NCI-H1048 (cell line): ENCODE measurements at regions not wholly inside any gene's neighbourhood (a gene's known extent, or its start where the extent isn't known, plus 50 kb on each side); places are given as distances from the start of the nearest gene placed in this dataset.

Source experiments
- DNase-seq: peaks from one replicate; lab custom pipeline; 2025; lab: John Stamatoyannopoulos, UW

DNA sequence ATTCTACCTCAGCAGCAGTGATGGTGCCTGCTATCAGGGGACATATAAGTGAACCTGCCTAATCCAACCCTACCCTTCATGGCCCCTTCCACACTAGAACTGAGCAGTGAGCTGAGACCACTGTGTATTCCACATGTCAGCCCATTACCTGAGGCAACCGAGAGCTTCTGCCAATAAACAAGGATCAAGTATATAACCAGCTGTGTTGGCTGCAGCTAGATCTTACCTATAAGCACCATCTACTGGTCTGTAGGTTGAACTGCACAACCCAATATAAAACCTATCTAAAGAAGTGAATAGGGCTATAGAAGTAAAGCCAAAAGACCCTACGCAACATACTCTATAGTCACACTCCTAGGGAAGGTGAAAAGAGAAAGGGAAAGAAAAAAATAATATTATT lies 376.9 kb downstream of the HHIPL2 start:
- DNase-seq, result peak; percentile 44

DNA sequence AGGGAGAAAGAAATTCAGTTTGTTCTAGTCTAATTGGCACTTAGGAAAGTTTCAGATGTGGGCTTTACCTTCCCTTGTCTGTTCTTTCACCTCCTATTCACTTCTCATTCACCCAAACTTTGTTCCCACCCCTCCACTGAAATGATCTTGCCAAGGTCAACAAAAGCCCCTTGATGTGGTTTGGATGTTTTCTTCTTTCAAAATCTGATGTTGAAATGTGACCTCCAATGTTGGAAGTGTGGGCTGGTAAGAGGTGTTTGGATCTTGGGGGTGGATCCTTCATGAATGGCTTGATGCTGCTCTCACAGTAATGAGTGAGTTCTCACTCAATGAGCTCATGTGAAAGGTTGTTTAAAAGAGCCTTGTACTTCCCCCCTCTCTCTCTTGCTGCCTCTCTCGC lies 379.3 kb downstream of the HHIPL2 start:
- DNase-seq, result no peak

- no peak for DNase-seq
These were observed 380.0 kb downstream of the HHIPL2 start for GRCh38 chr1:222167896-222168295.

- peak; percentile 32 for DNase-seq
These were observed 380.8 kb downstream of the HHIPL2 start for GRCh38 chr1:222167111-222167510.

DNA sequence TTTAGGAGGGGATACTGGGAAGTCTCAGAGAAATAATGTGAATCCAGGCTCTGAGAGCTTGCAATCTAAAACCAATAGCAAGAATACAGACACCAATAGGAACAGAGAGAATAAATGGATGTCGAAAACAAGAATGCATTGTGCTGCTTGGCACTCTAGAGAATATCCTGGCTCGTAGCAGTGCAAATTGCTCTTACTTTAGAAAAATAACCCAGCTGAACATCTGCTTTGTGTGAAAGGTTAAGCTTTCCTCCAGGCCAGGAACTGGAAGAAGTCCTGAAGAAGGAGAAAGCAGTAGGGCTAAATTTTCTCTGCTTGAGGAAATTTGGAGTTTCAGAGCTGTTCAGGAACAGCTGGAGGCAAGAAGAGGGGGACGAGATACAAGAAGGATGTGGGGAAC lies 382.3 kb downstream of the HHIPL2 start:
- no peak for DNase-seq

DNA sequence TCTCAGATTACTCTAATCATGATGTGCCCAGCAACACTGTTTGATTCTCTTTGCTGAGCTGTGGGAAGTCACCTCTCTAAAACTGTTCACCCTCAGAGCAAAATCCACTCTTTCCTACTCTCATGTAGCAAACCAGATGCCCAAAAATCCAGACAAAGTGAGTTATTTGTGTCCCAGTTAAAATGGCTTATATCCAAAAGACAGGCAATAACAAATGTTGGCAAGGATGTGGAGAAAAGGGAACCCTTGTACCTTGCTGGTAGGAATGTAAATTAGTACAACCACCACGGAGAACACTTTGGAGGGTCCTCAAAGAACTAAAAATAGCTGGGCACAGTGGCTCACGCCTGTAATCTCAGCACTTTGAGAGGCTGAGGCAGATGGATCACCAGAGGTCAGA lies 384.0 kb downstream of the HHIPL2 start:
- no peak for DNase-seq

DNA sequence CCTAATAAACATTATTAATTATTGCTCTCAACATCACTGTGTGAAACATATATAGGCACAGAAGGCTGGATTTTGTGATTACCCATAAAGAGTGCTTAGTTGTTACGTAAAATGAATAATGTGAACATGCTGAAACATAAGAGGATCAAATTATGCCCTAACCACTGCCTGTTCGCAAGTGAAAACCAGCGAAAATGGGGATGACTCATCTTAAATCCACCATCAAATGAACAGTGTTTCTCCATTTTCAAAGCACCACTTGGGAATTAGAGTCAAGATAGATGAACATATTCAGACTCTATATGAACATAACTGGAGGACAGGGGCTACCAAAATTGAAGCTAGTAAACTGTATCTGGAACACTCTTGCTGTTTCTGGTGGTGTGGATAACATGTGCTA lies 386.2 kb downstream of the HHIPL2 start:
- no peak for DNase-seq

GRCh38 chr1:222157612-222158011 lies 390.3 kb downstream of the HHIPL2 start:
- no peak for DNase-seq

DNA sequence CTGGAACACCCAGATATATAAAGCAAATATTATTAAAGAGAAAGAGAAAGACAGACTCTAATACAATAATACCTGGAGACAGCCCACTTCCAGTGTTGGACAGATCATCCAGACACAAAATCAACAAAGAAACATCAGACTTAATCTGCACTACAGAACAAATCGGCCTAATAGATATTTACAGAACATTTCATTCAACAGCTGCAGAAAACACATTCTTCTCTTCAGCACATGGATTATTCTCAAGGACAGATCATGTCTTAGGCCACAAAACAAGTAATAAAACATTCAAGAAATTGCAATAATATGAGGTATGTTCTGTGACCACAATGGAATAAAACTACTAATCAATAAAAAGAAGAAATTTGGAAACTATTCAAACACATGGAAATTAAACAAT lies 398.3 kb upstream of the DUSP10 start:
- no peak for DNase-seq

- DNase-seq, result no peak
These were observed 396.2 kb upstream of the DUSP10 start for GRCh38 chr1:222138095-222138494.

DNA sequence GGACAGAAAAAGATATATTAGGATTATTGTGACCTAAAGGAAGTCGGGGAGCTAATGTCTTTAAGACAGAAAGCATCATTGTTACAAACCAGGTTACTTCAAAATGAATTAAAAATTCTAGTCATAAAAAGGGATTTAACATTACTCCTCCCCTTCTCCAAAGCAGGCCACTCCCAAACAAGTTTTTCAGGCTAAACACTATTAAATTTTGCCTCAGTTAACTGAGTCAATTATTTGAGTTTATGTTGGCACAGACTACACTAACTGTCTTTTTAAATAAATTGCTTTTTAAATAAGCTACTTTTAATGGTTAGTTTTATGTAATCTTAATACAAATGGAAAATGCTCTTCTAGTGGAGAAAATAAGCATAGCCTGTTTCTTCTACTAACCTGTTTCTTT lies 395.0 kb upstream of the DUSP10 start:
- peak; percentile 29 for DNase-seq

- no peak for DNase-seq
These were observed 387.2 kb upstream of the DUSP10 start for GRCh38 chr1:222129041-222129440.

DNA sequence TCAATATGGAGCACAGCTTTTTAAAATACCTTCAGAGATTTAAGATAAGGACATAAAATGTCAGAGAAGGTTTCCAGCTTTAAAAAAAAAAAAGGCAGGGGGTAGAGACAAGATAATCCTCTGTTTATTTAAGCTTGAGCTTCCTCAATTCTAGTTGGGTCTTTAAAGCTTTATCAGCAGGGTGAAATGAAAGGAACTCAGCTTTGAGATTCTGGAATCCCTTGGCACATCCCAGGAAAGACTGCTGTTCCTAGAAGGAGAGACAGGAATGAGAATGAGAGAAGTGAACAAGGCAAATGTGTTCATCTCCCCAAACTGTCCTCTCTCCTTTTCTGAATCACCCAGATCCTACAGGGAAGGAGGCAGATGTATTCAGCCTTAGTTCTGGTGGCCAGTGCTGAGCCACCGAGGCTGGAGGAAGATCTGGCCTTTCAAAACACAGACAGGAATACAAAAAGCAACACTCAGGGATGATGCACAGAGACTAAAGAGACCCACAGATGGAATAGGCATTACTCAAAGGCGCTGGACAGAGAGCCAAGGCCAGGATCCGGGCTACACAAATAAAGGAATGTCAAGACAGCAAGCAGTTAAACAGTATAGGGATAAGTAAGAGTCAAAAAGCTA lies 385.8 kb upstream of the DUSP10 start:
- no peak for DNase-seq

DNA sequence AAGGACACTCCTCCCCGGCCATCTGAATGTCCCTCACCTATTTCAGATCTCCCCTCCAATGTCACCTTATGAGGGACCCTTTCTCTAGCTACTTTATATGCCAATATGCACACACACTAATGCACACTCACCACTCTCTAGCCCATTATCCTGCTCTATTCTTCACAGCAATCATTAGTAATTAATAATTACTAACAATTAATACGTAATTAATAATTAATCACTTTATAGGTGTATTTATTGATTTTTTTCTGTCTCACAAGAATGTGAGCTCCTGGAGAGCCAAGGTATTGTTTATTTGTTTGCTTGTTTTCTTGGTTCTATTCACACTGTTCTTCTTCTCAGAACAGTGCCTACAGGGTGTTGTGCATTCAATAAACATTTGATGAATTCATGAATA lies 385.2 kb upstream of the DUSP10 start:
- no peak for DNase-seq

DNA sequence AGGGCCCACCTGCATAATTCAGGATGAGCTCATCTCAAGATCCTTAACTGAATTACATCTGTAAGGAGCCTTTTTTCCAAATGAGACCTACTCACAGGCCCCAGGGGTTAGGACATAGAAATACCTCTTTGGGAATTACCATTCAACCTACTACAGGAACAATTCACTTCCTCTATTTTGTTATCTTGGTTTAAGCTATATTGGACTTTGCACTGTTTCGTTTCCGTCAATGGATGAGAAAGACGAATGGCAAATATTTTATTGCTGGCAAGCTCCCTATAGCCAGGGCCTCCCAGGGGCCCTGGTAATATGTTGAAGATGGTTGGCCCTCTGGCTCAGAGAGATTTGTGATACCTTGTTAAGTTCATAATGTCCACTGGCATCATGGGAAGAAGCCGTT lies 384.2 kb upstream of the DUSP10 start:
- DNase-seq, result no peak

GRCh38 chr1:222124602-222125001 lies 382.7 kb upstream of the DUSP10 start:
- no peak for DNase-seq

DNA sequence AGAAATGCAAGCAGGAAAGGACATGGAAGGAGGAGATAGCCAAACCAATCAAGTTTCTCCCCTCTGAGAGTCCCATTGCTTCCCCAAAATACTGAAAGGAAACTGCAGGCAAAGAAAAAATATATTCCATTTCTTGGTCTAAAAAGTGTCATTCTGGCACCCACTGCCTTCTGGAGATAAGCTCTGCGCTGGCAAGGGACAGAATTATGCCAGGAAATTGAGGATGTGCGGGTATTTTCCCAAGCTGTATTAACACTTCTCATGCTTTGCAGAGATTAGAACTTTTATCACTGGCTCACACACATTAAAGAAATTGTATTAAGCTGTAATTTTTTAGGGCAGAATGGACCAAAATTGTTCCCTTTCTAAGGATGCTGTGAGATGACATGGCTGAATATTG lies 381.2 kb upstream of the DUSP10 start:
- no peak for DNase-seq

DNA sequence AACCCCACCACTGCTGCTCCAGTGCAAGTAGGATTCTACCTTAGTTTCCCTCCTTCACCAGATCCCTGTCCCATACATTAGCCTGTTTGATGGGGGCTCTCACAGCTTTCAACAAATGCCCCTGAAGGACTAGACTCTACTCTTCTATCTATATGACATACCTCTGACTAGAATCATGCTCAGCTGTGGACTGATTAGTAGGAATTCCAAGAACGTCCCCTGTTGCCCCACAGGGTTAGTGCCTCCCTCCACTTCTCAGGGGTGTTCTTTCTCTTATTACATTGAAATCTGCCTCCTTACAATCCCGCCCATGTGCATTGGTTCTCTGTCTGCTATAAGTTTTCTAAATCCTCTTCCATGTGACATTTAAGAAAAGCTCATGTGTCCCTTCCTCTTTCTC lies 375.9 kb upstream of the DUSP10 start:
- no peak for DNase-seq

DNA sequence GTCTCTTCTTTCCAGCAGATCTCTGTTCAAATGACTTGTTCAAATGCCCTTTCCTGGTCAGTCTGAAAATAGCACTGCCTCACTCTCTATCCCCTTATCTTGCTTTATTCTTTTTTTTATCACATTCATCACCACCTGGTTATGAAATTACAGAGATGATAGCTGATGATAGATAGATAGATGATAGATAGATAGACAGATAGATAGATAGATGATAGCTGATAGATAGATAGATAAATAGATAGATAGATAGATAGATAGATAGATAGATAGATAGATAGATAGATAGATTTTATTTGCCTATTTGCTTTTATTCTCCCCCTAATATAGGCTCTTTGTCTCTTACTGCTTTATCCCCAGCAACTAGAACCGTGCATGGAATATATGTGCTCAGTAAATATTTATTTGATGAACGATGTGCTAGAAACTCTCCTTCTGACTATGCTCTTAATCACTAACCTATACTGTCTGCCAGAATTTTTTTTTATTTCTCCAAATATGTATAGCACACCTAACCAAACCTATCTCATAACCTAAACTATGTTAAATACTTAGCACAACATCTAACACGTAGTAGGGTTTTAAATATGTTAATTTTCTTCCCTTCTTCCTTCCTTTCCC lies 372.8 kb upstream of the DUSP10 start:
- no peak for DNase-seq

DNA sequence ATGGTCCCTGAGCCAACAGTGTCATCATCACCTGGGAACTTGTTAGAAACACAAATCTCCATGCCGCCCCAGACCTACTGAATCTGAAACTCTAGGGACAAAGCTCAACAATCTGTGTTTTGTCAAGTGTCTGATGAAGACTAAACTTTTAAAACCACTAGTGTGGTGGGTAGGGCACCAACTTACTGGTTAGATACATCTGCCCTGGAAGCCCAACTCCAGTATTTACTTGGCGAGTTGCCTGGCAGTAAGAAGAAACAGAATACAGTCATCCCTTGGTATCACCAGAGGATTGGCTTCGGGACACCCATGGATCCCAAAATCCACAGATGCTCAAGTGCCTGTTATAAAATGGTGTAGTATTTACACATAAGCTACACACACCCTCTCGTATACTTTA lies 367.9 kb upstream of the DUSP10 start:
- no peak for DNase-seq

DNA sequence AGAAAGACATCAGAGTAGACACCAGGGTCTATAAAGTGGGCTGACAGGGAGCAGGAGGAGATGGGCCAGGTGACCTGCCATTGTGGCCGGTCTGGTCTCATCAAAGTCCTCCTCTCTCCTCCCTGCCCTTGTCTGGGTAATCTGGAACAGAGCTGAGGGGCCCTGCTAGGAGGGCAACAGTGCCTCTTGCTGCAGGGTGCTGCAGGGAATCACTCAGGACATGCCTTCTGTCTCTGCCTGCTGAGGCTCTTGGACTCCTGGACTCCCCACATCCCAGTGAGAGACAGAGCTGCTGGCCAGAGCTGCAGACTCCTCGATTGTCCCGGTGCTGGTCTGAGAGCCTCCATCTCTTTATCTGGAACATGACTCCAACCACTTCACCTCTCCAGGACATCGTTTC lies 366.1 kb upstream of the DUSP10 start:
- DNase-seq, result no peak

GRCh38 chr1:222107267-222107666 lies 365.4 kb upstream of the DUSP10 start:
- DNase-seq, result peak; percentile 12

DNA sequence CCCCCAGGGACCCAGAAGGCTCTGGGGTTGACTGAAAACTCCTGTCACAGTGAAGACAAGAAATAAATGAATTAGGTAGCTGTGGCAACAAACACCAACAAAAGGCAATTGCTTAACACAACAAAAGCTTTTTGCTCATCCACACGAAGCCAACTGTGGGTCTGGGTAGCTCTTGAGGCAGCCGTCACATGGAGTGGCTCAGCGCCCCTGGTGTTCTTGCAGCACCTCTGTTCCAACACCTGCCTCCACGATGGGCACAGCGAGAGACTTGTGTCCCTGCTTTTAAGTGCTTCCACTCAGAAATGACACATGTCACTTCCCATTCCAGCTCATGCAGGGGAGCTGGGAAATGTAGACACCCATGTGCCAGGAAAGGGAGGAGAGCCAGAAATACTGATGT lies 364.5 kb upstream of the DUSP10 start:
- no peak for DNase-seq

DNA sequence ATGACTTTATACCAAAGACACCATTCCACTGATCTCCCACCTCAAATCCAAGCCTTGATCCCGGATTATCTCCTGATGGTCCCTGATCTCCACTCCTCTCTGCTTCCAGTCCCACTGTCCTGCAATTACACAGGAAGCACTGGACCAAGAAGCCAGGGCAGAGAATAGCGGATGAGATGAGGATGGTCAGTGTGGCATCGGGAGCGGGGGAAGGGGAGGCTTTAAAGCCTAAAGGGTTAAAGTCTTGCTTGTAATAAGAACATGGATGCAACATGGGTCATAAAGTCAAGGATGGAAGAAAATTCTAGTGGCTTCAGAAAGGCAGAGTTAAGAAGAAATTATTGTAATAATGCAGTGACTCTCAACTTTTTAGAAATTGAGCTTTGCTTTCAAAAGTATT lies 364.0 kb upstream of the DUSP10 start:
- no peak for DNase-seq
